ENCODE measurements at regions not wholly inside any gene's neighbourhood (a gene's known extent, or its start where the extent isn't known, plus 50 kb on each side); places are given as distances from the start of the nearest gene placed in this dataset.

DNA sequence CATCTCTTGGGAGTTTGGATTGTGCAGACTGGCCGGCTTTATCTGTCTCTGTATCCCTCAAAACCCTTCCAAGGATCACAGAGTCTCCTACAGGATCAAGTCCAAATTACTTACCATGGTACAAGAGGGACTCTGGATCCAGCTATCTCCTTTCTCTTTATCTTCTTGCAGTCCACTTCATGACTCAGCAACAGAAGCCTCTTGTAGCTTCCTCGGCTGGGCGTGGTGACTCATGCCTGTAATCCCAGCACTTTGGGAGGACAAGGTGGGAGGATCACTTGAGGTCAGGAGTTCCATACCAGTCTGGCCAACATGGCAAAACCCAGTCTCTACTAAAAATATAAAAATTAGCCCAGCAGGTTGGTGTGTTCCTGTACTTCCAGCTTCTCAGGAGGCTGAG, 189.7 kb downstream of the BCAT1 start:
- no peak for DNase-seq

DNA sequence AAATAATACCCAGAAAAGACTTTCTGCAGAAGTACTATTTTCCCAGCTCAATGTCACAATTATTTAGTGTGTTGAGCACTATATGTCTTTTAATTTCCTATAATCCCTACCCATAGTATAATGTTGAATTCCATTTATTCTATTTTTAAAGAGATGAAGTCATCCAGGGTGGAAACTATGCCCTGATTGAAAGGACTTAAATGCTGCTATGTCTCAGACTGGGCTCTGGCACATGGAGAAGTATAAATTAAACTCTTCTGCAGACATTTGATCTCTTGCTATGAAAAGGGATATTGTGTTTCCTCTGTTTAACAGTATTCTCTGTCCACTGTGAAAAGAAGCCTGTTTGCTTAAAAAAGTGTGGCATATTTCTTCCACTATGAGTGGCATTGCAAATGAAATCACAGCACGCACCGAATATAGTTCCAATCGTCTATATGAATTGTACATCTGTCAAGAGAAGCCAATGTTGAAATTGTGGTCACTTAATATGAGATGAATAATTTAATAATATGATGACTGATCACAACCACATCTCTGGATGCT, 192.3 kb downstream of the BCAT1 start:
- no peak for DNase-seq

DNA sequence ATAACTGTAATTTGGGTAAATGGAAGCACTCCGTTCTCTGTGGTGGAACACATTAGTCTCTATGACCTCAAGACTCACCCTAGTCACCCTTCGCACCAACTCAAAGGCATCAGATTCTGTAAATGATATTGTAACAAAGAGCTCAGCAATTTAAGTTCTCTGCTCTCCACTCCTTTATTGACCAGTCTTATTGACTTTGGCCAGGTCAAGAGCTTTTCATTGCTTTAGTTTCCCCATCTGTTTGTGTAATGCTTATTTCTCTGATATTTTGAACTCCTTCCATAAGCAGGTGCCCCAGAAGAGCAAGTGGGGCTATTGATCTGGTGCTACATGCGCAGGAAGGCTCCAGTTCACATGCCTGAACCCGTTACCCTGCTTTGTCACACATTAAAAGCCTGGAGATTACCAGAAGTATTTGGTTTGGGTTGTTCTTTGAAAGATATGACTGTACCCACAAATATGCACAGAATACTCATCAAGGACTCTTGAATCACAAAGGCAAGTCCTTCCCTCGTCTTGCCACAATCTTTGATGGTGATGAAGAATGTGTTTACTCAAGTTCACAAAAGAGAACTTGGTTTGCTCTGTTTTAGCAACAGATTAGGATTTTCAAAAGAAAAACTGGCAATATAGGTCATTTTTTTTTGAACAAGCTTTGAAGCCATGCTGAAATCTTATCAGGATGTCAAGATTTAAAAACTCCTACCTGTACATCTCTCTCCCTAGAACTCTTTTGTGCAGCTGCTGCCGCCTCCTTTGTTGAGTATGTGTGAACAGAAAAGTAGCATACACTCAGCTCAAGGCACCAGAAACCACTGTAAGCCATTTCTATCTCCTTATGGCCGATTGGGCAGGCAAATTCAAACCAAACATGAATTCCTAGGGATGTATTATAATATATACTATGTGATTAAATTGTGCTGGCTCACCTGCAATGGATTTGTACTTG, 193.9 kb downstream of the BCAT1 start:
- peak; percentile 54 for DNase-seq

DNA sequence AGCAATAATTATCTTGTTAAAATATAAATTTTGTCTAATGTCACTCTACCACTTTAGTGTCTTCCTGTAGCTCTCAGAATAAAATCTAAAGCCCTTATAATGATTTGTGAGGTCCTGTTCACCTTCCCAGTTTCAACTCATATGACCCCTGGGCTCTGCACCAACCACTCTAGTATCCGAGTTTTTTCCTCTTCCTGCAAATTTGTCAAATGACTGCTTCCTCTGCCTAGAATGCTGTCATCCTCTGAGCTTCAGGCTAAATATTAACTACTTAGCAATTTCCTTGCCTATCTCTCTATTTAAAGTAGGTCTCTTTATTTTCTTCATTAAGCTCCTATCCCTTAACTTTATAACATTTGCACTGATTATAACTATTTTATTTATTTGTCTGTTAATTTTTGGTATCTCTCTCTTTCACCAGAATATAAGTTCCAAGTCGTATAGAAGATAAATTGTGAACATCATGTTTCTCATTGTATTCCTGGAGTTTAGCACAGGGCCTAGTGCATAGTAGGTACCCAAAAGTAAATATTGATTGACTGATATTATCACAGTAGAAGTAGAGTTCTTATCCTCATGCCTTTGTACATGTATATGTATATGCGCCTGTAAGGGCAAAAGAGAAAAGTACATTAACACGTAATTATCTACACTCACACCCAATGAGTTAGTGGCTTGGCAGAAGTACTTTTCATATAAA, 196.0 kb downstream of the BCAT1 start:
- no peak for DNase-seq

DNA sequence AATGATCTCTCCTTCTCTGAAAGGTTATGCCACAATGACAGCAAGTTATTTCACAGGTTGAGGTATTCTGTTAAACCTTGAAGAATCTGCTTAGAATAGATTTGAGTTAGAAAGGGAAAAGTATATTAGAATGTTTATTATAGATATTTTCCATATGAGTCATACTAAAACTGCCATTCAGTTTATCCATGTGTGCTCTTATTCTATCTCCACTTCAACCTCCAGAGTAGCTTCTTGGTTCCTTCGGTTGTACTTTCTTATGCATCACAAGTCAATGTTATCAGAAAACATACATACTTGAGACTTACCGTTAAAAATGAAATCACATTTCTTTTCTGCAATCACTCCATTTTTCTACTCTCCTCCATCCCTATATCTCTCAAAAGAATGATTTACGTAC, 197.7 kb downstream of the BCAT1 start:
- no peak for DNase-seq

DNA sequence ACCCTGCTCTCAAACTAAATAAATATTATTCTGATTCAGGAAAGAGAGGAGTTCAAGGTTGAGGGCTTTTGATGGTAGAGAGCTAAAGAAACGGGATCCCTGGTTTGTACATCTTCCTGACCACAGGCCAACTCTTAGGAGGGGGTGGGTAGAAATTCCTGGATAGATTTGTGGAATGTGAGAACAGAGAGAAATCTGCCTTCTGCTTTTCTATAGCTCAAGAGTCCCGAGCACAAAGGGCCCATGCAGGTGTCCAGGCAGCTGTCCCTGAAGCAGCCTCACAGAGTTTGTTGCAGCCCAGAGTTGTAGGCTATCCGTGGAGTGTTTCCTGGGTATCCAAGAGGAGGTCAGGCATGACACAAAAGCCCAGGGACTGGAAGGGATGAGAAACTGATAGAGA, 198.6 kb downstream of the BCAT1 start:
- no peak for DNase-seq

DNA sequence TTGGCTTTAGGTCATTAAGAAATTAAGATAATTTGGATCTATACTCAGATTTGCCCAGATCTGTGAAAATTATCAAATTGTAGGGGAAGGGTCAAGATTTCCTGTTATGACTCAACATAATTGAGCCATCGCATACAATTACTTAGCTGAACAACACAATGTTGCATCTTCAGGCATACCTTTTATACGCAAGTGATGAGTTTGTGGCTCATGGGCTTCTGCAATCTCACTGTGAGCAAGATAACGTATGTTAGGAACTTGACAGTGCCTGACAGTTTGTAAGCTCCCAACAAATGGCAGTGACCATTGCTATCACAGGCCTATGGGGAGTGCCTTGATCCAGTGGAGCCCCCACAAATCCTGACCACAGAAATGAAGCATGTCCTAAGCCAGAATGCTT, 199.7 kb downstream of the BCAT1 start:
- no peak for DNase-seq

DNA sequence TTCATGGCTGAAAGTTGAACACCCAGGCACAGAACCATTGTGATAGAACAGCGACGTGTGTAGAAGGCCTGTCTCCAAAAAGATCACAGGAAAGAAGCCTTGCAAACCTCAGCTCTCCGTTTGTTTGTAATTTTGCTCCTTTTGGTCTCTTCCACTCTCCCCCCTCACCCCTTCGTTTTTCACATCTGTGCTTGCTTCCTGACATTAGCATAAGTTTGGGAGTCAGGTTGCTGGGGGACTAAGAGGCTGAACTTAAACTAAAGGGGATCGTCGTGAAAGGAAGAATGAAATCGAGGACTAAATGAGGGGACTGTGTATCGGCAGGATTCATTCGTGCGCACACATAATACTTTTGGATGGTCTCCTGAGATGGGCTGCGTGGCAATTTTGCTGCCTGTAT, 200.6 kb downstream of the BCAT1 start:
- DNase-seq: no peak

DNA sequence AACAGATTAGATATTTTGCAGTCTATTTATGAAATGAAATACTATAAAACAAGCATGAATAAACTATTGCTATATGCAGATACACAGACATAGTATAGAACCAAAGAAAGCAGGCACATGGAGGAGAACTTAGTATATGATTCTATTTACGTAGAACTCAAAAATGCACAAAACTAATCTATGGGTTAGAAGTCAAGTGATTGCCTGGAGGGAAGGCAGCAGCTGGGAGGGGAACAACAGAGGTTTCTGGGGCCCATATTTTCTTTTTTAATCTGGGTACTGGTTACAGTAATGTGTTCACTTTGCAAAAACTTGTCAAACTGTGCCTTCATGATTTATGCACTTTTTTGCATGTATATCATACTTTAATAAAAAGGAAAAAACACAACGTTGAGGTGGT, 202.0 kb downstream of the BCAT1 start:
- DNase-seq: no peak

DNA sequence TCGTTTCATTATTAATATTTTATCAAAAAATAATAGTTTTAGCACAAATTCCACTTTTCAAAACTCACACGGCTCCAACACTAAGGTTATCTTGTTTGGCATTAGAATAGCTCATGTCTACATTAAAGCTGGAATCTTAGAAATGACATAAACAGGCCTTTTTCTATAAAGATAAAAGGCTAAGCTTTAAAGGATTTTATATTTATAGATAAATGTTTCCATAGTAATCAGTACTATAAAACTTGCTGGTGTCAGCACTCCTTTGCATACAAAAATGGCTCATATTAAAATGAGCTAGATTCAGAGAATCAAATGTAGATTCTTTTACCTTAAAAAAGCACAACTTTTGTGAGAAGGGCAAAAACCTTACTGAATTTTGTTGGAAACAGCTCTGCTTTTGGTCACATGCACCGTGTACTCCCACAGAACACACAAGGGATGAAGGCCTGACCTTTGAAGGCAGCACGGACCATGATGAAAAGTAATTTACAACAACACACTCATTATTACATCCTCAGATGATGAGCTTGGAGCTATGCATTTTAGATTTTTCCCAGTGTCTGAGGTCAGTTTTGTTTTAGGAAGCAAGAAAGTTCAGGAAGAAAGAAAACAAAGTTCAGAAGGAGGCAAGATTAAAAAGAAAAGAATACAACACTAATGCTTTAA, 202.8 kb downstream of the BCAT1 start:
- no peak for DNase-seq

DNA sequence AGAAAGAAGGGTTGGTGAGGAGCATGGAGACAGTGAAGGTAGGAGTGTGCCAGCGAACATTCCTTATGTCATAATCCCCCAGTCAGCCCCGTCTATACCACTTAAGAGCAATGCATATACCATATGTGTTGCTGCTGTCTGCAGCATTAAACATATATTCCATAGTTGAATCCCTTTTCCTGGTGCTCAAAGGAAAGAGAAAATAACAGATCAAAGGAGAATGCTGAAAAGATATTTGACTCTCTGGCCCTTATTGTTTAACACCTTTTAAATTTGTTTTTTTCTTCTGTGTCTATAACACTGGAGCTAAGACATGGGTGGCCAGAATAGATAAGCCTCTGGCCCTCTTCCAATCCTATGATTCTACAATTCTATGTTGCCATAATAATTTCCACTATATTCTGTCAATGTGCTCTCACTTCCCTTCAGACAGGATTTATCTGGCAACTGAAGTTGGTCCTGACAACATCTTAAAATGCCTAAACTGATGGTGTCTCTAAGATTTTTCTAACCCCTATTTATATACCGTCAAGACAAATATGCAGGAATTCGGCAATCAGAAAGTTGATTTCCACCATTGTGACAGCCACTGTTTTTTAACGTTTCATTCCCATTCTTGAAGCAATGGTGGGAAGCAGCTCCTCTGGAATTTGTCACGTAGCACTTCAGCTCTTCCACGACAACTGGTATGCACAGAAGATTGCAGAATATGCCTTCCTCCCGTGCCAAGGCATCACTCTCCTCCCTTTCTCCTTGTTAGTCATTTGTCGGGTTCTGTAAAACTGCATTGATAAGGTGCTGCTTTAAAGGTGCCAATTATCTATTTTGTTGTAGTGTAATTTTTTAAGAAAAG, 204.7 kb downstream of the BCAT1 start:
- DNase-seq: no peak

DNA sequence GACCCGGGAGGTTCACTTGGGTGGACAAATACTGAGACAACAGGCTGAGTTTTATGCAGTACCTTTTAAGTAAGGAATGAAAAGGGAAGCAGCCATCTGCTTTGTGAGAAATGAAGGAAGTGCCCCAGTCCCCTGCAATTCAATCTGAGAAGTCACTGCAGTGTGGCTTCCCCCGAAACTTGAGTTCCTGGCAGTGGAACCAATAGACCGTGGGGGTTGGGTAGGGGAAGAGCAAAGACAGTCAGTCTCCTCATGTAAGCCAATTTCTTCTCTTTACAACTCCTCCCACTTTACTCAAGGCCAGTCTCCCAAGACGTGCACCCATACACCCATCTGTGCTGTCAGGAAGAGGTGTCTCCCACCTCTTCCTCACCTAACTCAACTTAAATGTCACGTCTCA, 206.5 kb downstream of the BCAT1 start:
- DNase-seq: peak; percentile 86

DNA sequence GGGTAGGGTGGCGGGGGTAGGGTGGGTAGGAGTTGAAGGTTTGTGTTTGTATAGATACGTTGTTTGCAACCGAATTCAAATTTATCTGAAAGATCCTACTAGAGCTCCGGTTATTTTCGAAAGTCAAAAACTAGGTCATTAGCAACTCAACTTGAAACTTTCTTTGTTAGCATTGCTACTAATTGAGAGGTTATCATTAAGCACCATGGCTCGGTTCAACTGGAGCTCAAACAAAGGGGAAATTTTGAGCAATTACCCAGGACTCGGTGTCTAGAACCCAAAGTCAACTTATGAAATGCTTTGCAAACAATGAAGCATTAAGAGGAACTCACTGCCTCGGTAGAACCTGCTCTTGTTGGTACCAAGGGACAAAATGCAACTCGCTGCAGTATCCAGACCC, 207.7 kb downstream of the BCAT1 start:
- DNase-seq: no peak

DNA sequence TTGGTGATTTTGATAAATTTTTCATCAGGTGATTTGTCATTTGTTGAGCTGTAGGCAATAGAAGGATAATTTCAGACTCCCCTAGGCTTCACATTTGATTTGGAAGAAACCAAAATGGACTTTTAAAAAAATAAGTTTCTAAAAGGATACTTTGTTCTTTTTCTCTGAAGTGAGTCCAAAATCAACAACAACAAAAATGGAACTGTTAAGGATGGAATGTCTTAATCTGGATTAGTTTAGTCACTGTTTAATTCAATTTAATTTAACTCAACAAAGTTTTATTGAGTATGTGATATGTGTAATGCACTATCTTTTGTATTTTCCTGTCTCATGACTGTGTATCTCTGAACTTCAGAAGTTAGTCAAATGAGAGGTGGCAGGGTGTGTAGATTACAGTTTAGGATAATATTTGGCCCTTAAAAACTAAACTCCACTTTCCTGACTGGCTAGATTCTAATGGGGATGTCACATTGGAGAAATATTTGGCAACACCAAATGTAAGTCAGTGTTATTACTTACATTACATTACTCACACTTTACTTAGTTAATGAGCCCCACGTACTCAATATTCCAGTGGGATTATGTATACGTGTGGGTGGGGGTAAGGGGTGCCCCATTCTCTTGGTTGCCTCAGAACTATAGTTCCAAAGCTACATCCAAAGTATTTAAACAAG, 209.7 kb downstream of the BCAT1 start:
- DNase-seq: no peak

DNA sequence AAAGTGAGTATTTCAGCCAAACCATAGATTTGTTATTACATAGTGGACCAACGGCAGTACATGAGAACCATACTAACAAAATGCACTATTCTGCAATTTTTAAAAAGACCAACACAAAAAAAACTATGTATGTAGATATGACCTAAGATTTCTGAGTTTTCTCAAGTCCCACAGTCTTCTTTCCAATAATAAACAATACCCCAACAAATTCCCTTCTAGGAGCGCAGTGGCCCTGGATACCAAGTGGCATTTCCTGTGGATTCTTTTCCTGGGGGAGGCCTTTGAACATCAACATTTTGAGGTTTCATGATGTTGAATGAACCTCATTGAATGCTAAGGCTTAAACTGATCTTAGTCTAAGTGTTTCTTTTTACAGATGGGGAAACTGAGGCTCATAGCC, 210.5 kb downstream of the BCAT1 start:
- no peak for DNase-seq

DNA sequence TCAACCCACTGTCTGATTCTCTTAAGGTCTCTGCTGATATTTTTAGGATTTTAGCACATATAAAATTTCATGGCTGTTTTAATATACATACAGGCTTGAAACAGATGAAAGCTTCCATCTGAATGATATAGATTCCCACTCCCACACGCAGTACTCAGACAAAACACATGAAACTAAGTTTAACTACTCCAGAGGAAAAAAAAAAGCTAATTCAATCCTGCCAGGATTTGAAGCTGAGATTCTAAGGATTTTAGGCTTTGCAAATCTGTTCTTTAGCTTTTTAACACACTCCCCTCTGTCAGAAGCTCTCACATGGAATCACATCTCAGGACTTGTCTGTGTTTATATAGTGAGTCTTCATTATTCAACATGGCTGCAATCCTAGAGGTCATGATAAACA, 217.3 kb downstream of the BCAT1 start:
- no peak for DNase-seq

DNA sequence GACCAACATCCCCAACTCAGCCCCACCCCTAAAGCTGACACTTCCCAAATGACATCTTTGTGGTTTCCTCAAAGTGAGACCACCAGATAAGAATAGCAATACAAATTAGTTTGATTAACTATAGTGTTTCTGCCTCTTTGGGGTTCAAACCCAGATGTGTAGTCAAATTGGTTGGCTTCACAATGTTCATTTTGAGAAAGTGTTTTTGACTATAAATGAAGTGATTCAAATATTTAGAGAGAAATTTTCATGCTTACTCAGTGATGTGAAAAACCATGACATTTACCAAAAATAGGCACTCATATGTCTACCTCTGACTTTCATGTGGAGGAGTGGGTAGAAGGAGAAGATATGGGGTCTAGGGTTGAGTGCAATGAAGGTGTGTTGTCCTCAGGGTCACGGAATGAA, 218.4 kb downstream of the BCAT1 start:
- DNase-seq: peak; percentile 67

DNA sequence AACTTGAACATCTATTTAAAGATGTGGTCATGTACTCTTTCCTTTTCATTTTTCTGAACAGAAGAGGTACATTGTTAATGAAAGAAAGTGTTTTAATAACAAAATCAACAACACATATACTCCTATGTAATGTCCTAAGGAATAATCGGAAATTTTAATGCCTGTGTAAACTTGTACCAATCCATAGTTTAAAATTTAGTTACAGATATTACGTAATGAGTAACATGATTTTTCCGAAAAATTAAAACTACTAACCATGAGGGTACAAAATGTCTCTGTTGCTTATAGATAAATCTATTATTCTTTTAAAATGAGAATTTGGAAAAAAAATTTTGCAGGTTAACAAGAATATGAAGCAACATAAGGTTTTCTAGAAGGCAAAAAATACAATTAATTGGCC, 220.1 kb downstream of the BCAT1 start:
- no peak for DNase-seq

DNA sequence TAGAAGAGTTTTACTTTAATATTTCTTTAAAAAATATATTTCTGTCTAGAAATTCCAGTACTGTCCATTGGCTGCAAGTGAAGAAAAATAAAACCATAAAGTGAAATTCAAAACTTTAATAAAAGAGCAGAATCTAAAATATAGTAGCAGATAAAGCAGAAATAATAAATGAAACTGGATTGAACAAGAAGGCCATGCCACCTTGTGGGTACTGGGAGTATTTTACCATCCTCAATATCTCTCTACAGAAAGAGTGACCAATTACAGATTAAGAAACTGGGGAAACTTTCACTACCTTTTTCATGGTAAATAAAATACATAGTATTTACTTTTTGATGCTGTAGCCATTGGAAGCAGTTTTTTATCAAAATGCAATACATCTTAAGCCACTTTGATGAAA, 220.5 kb downstream of the BCAT1 start:
- DNase-seq: peak; percentile 47

DNA sequence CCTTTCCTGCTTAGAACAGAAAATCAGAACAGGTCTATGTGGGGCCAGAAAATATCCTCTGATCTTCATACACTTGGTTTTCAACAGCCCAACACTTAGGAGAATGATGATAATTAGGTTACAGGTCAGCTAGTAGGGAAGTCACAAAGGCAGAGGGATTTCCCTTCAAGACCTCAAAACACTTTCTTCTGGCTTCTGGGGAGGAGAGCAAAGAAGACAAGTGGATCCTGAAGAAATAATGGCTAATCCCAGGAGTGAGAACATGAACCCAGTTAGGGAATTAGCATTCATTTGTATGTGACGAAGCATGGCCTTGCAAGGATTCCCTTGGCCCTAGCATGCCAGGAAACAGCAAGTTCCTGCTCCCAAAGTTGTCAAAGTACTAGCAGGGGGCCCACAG, 223.3 kb downstream of the BCAT1 start:
- DNase-seq: no peak

DNA sequence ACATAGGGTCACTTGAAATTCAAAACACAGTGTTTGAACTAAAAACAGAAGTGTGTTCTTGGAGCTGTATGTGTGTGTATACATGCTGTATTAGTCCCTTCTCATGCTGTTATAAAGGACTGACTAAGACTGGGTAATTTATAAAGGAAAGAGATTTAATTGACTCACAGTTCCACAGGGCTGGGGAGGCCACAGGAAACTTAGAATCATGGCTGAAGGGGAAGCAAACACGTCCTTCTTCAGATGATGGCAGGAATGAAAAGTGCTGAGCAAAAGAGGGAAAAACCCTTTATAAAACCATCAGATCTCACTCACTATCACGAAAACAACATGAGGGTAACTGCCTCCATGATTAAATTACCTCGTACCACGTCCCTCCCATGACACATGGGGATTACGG, 224.1 kb downstream of the BCAT1 start:
- DNase-seq: peak; percentile 57

DNA sequence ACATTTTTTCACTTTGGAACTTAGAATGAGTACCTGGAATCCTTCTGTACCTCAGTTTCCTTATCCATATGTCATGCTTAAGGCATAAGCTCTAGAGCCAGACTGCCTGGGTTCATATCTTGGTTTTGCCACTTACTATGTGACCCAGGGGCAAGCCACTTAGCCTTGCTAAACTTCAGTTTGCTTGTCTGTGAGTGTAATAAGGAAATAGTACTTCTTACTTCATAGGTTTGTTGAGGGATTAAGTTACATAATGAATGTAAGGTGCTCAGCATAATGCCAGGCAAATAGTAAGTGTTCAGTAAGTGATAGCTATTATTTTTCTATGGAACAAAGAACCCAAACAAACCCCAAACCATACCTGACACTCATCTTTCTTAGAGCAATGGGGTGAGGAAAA, 225.1 kb downstream of the BCAT1 start:
- no peak for DNase-seq
